Activated CD4-positive, alpha-beta T cell treated with anti-CD3 and anti-CD28 coated beads, Interleukin-2, amount 50 U/mL, for 1 hour (primary cell): ENCODE measurements at regions not wholly inside any gene's neighbourhood (a gene's known extent, or its start where the extent isn't known, plus 50 kb on each side); places are given as distances from the start of the nearest gene placed in this dataset.

Source experiments
- DNase-seq: peaks from one replicate; pipeline ENCODE4 v3.0.0-alpha.2; 2020

DNA sequence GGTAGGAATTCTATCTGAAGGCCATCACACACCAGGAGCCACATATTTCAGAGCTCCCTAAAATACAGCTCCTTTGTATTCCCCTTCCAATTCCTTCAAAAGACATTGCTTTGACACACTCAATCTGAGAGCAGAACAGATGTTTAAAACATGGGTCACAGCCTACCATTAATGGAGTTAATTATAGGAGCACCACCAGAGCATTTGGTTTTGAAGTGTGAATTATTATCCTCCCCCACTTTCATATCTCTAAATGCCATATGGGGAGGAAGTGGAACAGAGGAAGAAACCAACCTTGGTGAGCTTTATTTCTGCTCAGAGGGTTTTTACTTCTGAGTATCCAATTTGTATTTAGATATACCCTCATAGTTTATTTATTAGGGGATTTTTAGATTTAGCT, 50.7 kb upstream of the TNFRSF21 start:
- no peak for DNase-seq

DNA sequence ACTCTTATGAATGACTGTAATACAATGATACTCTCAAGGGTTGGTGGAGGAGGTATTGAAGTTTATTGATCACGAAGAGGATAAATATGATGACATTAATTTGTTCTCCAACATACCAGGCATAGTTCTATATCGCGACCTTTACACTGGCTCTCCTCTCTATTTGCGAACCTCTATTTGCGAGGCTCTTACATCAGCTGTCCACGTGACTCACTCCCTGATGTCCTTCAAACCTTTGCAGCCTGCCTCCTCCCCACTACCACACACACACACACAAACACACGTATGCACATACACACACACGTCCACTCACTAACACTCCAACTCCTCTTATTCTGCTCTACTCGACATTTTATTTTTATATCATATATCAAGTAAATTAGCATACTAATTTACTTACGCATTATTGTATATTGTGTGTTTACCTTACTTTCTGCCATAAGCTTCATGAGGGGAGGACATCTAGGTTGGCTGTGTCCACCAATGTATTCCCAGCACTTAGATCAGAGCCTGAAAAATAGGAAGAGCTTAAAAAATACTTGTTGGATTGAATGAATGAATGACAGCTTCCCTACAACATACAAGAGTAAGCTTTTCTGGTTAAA, 53.3 kb upstream of the TNFRSF21 start:
- DNase-seq: no peak

DNA sequence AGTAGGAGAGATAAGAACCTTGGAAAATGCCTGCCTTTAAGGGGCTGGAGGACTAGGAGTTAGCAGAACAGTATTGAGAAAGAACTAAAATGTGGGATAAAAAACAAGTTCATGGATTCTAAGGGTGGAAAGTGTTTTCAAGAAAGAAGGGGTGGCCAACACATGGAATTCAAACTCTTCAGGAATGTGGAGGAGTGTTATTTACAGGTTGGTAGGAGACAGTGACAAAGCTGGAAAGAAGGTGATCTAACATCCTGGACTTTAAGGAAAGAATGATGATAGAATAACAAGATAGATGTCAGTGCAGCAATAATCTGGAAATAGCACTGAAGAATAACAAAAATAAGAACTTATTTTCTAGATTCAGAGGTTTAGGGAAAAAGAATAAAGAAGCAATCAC, 54.0 kb upstream of the TNFRSF21 start:
- no peak for DNase-seq

DNA sequence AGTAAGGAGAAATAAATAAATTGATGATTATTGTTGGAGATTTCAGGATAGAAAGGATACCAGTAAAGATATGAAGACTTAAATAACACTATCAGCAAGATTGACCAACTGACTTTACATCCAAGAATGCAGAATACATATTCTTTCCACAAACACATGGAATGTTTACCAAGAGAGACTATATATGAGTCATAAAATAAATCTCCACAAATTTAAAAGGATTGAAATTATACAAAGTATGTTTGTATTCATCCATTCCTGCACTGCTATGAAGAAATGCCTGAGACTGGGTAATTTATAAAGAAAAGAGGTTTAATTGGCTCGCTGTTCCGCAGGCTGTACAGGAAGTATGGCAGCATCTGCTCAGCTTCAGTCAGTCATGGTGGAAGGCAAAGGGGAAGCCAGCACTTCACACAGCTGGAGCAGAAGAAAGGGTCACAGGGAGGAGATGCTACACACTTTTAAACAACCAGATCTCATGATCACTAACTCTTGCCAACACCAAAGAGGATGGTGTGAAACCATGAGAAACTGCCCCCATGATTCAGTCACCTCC, 56.7 kb upstream of the TNFRSF21 start:
- DNase-seq: no peak

DNA sequence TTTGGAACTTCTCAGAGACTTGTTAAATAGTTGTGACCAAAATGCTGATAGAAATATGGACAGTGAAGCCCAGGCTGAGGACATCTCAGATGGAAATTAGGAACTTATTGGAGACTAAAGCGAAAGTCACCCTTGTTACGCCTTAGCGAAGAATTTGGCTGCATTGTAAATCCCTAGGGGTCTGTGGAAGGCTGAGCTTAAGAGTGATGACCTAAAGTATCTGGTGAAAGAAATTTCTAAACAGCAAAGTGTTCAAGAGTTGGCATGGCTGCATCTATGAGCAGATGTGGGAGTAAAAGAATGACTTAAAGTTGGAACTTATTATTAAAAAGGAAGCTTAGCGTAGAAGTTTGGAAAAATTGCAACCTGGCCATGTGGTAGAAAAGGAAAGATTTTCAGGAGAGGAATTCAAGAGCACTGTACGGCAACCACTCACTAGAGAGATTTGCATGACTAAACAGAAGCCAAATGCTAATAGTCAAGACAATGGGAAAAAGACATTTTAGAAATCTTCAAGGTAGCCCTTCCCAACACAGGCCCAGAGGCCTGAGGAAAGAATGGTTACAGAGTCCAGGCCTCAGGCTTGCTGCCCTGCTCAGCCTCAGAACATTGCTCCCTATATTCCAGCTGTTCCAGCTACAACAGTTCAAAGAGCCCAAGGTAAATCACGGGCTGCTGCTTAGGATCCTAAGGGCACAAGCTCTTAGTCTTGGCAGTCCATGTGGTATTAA, 61.6 kb upstream of the TNFRSF21 start:
- no peak for DNase-seq

DNA sequence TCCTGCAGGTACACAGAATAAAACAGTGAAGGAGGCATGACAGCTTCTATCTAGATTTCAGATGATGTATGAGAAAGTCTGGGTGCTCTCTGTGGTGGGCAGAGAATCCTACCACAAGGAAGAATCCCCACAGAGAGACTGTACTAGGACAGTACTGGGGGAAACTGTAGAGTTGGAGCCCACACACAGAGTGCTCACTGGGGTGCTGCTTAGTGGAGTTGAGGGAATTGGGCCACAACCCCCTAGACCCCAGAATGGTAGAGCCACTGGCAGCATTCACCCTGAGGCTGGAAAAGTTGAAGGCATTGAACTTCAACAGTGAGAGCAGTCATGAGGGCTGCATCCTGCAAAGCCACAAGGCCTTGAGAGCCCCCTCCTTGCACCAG, 62.2 kb upstream of the TNFRSF21 start:
- DNase-seq: no peak

DNA sequence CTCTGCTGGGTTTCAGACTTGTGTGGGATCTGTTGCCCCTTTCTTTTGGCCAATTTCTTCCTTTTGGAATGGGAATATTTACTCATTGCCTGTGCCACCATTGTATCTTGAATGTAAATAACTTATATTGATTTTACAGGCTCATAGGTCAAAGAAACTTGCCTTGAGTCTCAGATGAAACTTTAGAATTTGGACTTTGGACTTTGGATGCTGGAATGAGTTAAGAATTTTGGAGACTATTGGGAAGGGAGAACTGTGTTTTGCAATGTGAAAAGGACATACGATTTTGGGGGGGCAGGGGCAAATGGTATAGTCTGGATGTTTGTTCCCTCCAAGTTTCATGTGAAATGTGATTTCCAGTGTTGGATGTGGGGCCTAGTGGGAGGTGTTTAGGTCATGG, 62.6 kb upstream of the TNFRSF21 start:
- no peak for DNase-seq

DNA sequence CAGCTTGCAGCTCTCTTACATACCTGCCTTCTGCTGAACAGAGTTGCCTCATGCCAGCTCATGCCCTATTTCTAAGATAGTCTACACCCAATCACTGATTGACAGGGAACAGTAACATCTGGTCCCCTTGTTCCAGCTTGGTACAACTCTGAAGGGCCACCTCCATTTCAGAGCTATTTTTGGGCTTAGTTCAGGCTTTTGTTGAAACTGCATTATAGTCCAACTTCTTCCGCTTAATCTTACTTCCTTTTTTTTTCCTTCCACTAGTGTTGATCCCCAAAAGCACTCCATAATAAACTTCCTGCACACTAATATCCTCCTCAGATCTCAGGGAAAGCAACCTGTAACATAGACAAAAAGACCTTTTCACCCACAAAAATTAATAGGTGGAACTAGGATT, 65.7 kb upstream of the TNFRSF21 start:
- no peak for DNase-seq

DNA sequence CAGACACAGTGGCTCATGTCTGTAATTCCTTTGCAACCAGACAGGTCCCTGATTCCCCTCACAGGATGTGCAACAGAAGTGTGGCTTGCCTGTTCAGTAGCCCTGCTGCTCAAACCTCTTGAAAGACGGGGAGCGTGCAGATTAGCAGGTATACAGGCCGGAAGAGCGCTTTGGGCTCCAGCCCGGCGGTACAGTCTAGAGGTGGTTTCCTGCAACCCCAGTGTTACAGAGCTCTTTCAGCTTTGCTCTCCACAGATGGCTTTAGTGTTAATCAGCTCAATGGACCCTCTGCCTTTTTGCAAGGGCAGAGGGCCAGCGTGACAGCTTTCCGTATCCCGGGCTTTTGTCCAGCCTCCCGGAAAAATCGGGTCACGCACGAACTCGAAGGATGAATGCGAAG, 67.2 kb upstream of the TNFRSF21 start:
- no peak for DNase-seq

DNA sequence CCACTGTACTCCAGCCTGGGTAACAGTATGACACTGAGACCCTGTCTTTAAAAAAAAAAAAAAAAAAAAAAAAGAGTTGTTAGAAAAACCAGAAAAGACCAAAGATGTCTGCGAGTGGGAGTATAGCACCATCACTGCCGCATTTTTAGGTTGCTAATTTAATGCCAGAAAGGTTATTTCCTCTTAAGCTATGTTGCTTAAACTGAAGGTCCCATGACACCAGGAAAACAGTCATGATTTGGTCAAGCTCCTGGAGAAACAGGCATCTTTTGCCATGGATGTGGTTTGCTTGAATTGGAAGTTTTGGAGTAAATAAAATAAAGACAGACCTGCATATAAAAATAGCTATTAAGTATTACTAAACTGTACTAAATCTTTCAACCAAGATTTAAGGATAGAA, 68.3 kb upstream of the TNFRSF21 start:
- no peak for DNase-seq

DNA sequence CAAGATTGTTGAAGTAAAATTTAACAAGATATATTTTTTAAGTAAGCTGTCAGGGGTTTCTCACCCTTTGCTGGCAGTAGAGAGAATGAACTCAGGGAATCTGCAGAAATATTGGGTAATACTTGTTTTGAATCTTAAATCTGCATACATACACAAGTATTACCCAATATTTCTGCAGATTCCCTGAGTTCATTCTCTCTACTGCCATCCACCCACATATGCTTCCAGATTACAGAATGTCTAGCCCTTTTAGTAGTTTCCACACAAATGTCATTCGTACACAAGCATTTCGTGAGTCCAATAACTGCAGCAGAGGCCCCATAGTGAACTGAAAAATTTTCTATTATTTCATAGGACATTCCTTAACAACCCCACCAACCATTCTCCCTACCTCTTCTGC, 69.6 kb upstream of the TNFRSF21 start:
- DNase-seq: no peak

DNA sequence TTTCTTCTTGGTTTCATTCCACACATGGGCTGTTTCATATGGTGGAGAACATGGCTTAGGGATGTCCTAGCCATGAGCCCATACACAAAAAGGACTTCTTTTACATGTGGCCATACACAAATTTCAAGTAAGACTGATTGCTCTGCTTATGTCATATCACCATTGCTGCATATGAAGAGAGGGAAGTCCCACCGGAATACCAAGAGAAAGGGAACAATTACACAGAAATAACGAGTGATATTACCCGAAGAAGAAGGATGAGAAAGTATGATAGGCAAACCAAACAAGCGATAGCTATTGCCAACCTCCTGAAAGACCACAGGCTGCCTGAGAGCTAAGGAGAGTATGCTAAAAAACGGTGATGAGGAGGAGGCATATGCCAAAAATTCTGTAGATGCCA, 70.5 kb upstream of the TNFRSF21 start:
- DNase-seq: no peak

DNA sequence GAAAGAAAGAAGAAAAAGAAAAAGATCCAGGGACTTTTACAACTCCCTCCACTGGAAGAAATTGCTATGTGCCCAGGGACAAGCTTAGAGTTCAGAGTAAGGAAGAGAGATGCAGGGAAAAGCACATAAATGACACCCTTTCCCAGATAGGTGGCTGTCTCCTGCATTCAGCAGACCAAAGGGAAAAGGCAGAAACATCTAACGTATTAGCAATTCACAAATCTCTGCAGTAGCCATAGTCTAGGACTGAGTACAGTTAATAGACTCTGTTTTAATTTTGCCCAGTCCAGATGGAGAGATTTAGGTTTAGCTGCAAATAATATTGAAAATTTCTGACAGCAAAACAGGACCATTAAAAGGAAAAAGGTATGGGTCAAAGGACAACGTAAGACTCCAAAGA, 71.3 kb upstream of the TNFRSF21 start:
- no peak for DNase-seq

DNA sequence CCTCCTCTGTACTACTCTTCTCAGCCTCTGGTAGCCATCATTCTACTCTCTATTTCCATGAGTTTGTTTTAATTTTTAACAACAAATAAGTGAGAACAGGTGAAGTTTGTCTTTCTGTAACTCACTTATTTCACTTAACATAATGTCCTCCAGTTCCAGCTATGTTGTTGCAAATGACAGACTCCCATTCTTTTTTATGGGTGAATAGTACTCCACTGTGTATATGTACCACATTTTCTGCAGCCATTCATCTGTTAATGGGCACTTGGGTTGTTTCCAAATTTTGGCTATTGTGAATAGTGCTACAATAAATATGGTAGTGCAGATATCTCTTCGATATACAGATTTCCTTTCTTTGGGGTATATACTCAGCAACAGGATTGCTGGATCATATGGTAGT, 73.7 kb upstream of the TNFRSF21 start:
- DNase-seq: no peak

DNA sequence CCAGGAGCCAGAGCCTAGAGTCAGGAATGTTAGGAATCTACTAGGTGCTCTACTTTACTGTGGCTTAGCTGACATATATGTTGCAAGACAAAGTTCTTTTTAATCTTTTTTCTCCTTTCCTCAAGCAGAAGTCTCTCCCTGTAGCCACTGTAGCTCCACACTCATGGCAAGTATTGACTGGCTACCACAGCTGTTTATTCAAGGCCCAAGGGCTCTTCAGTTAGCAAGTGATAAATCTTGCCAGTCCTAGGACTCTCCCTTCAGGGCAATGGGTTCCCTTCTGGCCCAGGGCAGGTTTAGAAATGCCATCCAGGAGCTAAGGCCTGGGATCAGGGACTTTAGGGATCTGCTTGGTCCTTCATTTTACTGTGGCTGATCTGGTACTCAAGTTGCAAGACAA, 82.0 kb upstream of the TNFRSF21 start:
- no peak for DNase-seq

DNA sequence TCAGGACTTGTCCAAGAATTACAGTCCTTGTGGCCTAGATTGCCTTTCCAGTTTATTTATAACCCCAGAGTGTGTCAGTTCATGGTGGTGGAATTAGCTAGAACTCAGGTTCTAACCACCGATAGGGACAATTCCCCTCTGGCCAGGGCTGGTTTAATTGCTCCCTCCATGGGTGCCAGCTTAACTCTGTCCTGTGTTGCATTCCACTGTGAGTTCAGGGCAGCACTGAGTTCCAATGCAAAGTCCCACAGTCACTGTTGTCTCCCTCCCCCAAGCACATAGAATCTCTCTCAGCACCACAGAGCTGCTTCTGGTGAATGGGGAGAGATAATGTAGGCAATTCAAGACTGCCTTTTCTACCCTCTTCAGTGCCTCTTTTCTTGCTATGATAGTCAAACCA, 82.5 kb upstream of the TNFRSF21 start:
- no peak for DNase-seq

DNA sequence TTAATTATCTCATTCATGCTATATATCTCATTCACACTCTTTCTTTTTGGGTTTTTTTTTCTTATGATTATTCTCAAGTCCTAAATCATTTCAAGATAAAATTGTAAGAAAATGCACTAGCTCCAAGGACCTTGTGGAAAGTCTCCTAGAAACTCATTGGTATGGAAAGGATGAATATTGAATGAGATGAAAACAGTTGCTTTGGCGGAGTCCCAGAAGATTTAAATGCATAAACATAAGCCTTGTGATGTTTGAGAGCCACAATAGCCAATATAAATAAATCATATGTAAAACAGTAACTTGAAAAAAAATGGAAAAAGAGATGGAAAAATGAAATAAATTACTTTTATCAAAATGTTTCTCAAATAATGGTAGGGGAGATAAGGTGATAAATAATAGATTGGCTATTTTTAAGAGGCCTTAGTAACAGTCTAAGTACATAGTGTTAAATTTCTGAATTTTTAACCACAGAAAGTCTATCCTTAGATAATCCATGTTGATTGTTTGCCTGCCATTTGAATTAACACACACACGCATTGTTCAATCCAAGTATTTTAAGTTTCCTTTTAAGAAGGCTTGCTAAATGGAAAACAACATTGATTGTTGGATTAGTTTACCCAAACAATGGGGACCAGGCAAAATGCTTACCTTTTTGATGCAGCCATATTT, 81.1 kb upstream of the CD2AP start:
- DNase-seq: no peak

DNA sequence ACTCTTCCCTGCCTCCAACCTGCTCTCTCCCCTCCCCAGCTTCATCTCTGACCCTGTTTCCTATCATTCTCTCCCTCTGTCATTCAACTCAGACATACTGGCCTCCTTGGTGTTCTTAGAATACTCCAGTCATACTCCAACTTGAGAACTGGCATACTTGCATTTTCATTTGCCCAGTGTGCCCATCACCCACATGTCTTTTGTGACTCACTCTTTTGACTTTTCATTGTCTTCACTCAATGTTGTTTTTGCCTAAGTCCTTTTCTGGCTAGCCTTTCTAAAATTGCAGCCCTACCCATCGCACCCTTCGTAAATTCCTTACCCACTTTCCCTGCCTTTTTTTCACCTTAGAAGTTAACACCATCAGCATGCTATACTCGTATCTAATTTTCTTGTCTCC, 77.0 kb upstream of the CD2AP start:
- DNase-seq: no peak

DNA sequence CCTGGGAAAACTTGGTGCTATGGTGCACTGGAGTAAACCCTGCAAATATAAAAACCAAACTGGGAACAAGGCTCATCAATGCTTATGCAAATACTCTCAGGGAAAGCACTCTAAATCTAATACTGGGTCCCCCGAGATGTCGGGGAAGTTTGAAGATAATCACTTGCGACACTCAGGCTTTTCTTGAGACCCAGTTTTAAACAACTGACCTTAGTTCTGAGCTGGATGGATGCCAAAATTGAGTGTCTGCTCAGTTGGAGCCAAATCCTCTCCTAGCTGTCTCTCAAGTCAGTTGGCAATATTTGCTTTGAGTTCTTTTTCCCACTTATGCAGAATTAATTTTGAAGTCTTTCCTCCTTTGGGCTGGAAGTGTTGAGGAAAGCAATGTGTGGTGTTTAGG, 75.5 kb upstream of the CD2AP start:
- DNase-seq: no peak

DNA sequence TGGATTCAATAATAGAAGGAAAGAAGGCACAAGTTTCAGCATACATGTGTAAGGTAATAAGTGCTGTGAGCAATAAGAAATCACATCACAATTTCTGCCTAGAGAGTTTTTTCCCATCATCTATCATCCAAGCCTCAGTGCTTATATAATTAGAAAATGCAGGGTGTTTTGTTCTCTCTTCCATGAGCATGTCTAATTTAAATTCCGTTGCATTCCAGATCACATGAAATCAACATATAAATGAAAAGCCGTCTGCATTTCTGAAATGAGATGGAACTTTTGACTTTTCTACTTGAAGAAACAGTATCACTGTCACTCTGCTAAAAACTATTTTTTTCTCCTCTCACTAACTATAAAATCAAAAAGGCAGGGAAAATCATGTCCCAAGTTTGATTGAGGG, 74.5 kb upstream of the CD2AP start:
- no peak for DNase-seq

DNA sequence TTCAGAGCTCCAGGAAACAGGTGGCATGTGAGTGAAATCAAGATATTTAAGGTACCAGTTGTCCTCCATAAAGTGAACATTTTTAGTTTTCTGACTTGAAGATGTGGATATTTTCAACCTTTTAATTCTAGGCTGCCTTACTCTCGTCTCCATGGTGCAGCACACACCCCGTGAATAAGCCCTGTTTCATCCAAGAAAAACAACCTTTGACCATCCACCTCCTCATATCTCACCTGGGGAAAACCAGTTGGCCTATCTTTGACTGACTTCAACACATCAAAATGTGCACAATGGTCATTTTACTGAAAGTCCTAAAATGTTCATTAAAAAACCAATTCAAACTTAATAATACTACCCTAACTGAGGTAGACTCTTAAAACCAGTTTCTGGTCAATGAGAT, 73.8 kb upstream of the CD2AP start:
- DNase-seq: no peak

DNA sequence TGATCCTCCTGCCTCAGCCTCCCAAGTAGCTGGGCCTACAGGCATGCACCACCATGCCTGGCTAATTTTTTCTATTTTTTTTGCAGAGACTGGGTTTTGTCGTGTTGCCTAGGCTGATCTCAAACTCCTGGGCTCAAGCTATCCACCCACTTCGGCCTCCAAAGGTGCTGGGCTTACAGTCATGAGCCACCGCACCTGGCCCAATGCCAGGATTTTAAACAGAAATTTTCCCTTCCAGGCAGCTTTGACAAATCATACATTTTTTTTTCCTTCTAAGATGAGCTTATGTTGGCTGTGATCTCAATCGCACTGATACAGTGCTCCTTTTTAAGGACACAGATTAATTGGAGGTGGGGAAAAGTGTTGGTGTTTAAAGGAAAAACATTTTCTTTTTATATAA, 73.2 kb upstream of the CD2AP start:
- DNase-seq: no peak

DNA sequence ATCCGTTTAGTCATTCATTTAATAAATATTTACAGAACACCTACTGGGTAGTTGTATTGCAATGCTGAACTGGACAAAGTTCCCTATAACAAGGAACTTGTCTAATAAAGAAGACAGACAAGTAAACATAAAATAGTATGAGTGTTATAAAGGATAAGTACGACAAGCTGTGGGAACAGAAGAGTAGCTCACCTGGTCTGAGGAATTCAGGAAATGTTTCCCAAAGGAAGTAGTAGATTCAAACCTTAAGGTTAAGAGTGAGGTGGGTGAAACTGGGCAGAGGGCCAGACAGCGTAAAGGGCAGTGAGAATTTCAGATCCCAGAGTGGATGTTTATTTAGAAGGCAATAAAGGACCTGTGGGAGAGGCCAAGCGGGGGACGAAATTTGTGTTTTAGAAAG, 72.3 kb upstream of the CD2AP start:
- no peak for DNase-seq
